ENCODE measurements at regions not wholly inside any gene's neighbourhood (a gene's known extent, or its start where the extent isn't known, plus 50 kb on each side); places are given as distances from the start of the nearest gene placed in this dataset.

DNA sequence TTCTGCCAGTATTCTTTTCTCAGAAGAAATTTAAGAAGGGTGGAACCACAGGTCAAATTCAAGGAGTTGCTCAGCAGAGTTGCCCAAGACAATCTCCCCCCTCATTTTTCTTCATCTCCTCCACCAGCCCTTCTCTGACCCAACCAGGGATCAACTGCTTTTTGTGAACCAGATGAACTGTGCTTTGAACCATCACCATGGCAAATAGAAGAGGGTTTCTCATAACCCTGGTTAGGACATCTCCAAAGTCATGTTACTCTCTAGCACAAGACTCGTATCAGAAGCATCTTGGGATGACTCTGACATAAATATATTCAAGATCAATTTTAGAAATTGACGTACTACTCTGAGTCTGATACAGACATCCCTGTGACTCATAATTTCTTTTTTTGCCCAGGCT is 130.7 kb downstream of the ALDH8A1 start:
- Mint-ChIP-seq H3K27me3 (ENCODE audit: unreplicated experiment) (no peaks in the 10 kb centered on the region), H3K4me3 (ENCODE audit: low read depth, unreplicated experiment) (no peak overlapping the region), H3K4me1 (ENCODE audit: low read depth, unreplicated experiment) (peaks cover 10% of the 10 kb centered on the region), H3K36me3 (ENCODE audit: insufficient read depth, unreplicated experiment) (no peaks in the 10 kb centered on the region), H3K9me3 (ENCODE audit: low read depth, unreplicated experiment) (no peaks in the 10 kb centered on the region), H3K27ac (ENCODE audit: unreplicated experiment) (no peak overlapping the region)
- intact Hi-C loops (cut with micrococcal nuclease; ENCODE audit: unreplicated experiment): no loop called here
- BruUV-seq (replicated peaks): no TSS peak
- CTCF ChIA-PET: interaction anchor here (0.5 kb wide), 1 partner anchor 121 kb away, joined by 3 read pairs; no protein-coding TSS in a partner anchor
- TF ChIP-seq, protein P1, sequence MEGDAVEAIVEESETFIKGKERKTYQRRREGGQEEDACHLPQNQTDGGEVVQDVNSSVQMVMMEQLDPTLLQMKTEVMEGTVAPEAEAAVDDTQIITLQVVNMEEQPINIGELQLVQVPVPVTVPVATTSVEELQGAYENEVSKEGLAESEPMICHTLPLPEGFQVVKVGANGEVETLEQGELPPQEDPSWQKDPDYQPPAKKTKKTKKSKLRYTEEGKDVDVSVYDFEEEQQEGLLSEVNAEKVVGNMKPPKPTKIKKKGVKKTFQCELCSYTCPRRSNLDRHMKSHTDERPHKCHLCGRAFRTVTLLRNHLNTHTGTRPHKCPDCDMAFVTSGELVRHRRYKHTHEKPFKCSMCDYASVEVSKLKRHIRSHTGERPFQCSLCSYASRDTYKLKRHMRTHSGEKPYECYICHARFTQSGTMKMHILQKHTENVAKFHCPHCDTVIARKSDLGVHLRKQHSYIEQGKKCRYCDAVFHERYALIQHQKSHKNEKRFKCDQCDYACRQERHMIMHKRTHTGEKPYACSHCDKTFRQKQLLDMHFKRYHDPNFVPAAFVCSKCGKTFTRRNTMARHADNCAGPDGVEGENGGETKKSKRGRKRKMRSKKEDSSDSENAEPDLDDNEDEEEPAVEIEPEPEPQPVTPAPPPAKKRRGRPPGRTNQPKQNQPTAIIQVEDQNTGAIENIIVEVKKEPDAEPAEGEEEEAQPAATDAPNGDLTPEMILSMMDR (IDR thresholded peaks at IDR 0.05; ENCODE audit: unreplicated experiment): no peak
- no peak for DNase-seq

GRCh38 chr6:134817448-134817847 is 132.5 kb downstream of the ALDH8A1 start:
- Mint-ChIP-seq H3K9me3 (ENCODE audit: low read depth, unreplicated experiment) (no peaks in the 10 kb centered on the region), H3K27me3 (ENCODE audit: unreplicated experiment) (no peaks in the 10 kb centered on the region), H3K4me1 (ENCODE audit: low read depth, unreplicated experiment) (no peaks in the 10 kb centered on the region), H3K4me3 (ENCODE audit: low read depth, unreplicated experiment) (no peak overlapping the region), H3K27ac (ENCODE audit: unreplicated experiment) (no peak overlapping the region), H3K36me3 (ENCODE audit: insufficient read depth, unreplicated experiment) (no peaks in the 10 kb centered on the region)
- intact Hi-C loops (cut with micrococcal nuclease; ENCODE audit: unreplicated experiment): no loop called here
- DNase-seq: no peak
- TF ChIP-seq, protein P1 (IDR thresholded peaks at IDR 0.05; ENCODE audit: unreplicated experiment): no peak
- CTCF ChIA-PET: no interaction called here
- BruUV-seq (replicated peaks): no TSS peak

DNA sequence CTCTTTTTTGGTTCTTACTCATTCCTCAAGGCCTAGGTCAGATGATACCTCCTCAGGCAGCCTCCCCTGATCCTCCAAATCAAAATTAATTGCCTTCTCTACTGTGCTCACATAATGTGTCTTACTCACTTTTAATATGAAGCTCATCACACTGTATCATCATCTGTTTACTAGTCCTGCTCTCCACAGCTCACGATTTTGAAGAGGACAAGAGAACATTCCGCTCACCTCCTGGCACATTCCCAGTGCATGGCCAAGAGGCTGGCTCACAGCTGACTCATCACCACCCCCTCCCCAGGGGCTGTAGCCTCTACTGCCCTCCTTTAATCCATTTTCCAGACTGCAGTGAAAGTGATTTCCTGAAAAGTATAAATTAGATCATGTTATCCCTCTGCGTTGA is 133.1 kb downstream of the ALDH8A1 start:
- CTCF ChIA-PET: interaction anchor here (0.6 kb wide), 1 partner anchor 12 kb away, joined by 3 read pairs; no protein-coding TSS in a partner anchor
- no TSS peak for BruUV-seq (replicated peaks)
- DNase-seq: no peak
- no peak overlapping the region for H3K4me3 Mint-ChIP-seq (ENCODE audit: low read depth, unreplicated experiment)
- intact Hi-C loops (cut with micrococcal nuclease; ENCODE audit: unreplicated experiment): no loop called here
- H3K27me3 Mint-ChIP-seq (ENCODE audit: unreplicated experiment): no peaks in the 10 kb centered on the region
- TF ChIP-seq, protein P1 (IDR thresholded peaks at IDR 0.05; ENCODE audit: unreplicated experiment): no peak
- H3K9me3 Mint-ChIP-seq (ENCODE audit: low read depth, unreplicated experiment): no peaks in the 10 kb centered on the region
- H3K27ac Mint-ChIP-seq (ENCODE audit: unreplicated experiment): no peak overlapping the region
- no peaks in the 10 kb centered on the region for H3K36me3 Mint-ChIP-seq (ENCODE audit: insufficient read depth, unreplicated experiment)
- H3K4me1 Mint-ChIP-seq (ENCODE audit: low read depth, unreplicated experiment): no peaks in the 10 kb centered on the region

DNA sequence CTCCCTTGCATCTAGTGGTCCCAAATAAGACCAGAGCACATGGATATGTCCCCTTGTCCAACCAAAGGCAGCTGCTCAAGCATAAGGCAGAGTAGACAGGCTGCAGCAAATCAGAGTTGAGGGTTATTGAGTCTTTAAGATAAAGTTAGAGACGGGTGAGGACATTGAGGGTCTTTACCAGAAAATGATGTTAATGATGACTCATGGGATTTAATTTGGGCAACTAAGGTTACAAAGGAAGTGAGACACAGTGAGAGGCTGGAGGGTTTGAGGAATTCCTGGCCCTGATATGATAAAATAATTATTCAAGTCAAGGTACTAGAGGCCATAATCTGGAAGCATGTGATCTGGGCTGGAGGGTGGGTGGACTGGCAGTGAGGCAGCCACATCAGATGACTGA is 133.6 kb downstream of the ALDH8A1 start:
- TF ChIP-seq, protein P1 (IDR thresholded peaks at IDR 0.05; ENCODE audit: unreplicated experiment): no peak
- Mint-ChIP-seq H3K36me3 (ENCODE audit: insufficient read depth, unreplicated experiment) (no peaks in the 10 kb centered on the region), H3K9me3 (ENCODE audit: low read depth, unreplicated experiment) (no peaks in the 10 kb centered on the region), H3K27me3 (ENCODE audit: unreplicated experiment) (no peaks in the 10 kb centered on the region), H3K4me3 (ENCODE audit: low read depth, unreplicated experiment) (no peak overlapping the region), H3K4me1 (ENCODE audit: low read depth, unreplicated experiment) (no peaks in the 10 kb centered on the region), H3K27ac (ENCODE audit: unreplicated experiment) (no peak overlapping the region)
- CTCF ChIA-PET: interaction anchor here (0.6 kb wide), 1 partner anchor 12 kb away, joined by 3 read pairs; no protein-coding TSS in a partner anchor
- DNase-seq: no peak
- no TSS peak for BruUV-seq (replicated peaks)
- intact Hi-C loops (cut with micrococcal nuclease; ENCODE audit: unreplicated experiment): no loop called here
